Fibroblast of skin of right quadriceps (primary cell): ENCODE measurements at regions not wholly inside any gene's neighbourhood (a gene's known extent, or its start where the extent isn't known, plus 50 kb on each side); places are given as distances from the start of the nearest gene placed in this dataset.

Experiments
- DNase-seq: peaks from one replicate; pipeline ENCODE4 v3.0.0-alpha.2; 2013

- no peak for DNase-seq
Measured at GRCh38 chr3:117536006-117536405, 826.4 kb downstream of the TUSC7 start.

DNA sequence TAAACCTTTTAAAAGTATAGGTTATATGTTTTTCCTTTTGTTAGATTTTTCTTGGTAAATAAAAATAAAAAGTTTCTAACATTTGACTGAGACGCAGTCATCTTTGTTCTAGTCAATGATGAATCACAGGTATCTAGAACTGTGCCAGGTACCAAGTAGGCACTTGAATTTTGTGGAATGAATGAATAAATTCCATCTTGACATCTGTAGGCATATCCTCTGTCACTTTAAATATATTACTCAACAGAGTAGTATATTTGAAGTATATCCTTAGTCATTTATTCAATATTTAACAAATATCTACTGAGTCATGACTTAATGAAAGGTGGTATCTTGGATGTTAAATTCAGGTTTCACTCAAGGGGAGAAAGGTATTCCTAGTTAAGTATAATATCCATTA is 828.4 kb downstream of the TUSC7 start:
- DNase-seq, result no peak

DNA sequence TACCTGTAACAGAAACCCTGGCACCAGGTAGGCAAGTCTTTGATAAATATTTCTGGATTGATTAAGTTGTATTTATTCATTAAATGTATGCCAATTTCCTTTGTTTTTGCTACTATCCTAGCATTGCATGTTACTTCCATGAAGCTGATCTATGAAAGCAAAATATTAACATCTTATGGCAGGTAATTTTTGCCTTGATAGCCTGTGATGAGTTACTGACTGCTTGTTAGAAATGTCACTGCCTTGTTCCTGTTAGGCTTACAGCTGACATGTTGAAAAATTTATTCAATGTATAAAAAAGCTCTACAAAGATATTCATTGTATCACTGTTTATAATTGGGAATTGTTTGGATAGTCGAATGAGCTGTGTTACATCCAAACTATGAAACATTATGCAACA is 830.1 kb downstream of the TUSC7 start:
- no peak for DNase-seq

GRCh38 chr3:117540597-117540996 is 831.0 kb downstream of the TUSC7 start:
- DNase-seq, result peak; percentile 73

DNA sequence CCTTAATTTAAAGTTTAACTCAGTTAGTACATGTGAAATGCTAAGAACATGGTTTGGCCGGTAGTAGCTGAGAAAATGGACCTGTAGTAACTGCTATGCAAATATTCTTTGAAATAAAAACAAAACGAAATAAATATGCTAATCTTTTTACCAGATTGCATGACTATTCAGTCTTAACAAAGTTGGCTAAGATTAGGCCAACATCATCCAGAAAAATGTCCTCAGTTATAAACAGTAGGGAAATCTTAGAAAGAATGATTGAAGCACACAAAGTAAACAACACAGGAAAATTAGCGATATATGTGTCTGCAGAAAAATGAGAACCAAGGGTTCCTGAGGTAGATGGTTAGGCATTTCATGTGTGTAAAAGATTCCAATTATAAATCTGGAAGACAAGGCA is 832.1 kb downstream of the TUSC7 start:
- DNase-seq, result no peak

DNA sequence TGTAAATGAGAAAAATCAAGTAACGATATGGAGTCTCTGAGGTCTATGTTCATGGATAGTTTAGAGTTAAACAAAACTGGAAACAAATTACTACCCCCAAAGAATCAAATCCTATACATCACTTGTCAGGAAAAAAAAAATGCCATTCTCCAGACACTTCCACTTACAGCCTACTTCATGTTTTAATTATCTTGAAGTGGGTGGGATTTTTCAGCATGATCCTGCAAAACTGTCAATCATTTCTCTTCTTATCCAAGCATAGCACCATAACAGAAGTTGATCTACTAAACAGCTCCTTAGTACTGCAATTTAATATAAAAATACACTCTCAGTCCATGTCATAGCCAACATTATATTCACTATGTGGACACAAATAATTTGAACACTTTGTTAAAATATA is 833.9 kb downstream of the TUSC7 start:
- DNase-seq, result no peak

DNA sequence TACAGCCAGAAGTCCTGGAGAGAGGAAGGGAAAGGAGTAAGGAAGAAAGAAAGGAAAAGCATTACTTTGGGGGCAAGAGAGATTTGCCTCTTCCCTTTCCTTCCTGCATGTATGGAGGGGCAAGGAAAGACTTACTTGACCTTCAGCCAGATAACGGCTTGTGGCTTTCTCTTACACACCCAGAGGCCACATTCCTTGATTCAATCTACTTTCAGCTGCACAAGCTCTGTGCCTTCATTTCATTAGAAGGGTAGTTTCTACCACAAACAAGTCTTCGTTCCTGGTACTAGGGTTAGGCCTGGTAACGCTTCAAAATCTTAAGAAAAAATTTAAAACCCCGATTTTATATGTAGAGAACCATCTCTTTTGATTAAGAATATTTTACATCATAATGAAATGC is 835.9 kb downstream of the TUSC7 start:
- DNase-seq, result no peak

- peak; percentile 95 for DNase-seq
Measured at GRCh38 chr3:117547956-117548550, 838.5 kb downstream of the TUSC7 start.

GRCh38 chr3:117548600-117548999 is 839.0 kb downstream of the TUSC7 start:
- peak; percentile 71 for DNase-seq

DNA sequence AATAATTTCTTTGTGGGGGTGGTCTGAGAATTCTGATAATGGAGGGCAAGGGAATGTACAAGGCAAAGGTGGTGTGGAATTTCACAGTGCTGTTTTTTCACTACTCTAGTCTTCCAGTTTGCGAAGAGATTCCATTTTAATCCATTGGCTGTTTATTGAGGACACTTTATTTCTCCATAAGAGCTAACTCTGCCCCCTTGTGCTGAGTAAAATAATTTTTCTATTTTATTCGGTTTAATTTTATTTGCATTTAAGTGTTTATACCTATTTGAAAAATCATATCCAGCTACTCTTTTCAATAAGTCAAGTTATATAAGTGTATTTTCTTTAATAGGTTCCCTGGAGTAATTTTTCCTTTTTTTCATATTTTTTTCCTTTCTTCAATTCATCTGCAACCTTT is 840.1 kb downstream of the TUSC7 start:
- peak; percentile 7 for DNase-seq

GRCh38 chr3:117550766-117551165 is 841.2 kb downstream of the TUSC7 start:
- no peak for DNase-seq

DNA sequence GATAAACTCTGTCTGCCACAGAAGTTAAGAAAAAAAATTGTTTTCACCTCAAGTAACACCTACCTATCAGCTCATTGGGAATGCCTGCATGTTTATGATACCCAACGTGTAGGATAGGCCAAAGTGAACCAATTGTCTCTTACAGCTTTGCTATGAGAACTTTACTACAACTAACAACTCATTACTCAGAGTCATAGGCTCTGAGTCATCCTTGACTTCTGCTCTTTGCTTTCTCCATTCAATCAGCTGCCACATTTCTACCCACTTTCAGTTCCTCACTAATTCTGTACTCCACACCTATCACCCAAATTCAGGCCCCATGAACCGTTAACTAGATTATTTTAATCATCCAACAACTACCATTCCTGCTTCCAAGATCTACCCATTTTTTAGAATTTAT is 843.9 kb downstream of the TUSC7 start:
- DNase-seq, result peak; percentile 37

DNA sequence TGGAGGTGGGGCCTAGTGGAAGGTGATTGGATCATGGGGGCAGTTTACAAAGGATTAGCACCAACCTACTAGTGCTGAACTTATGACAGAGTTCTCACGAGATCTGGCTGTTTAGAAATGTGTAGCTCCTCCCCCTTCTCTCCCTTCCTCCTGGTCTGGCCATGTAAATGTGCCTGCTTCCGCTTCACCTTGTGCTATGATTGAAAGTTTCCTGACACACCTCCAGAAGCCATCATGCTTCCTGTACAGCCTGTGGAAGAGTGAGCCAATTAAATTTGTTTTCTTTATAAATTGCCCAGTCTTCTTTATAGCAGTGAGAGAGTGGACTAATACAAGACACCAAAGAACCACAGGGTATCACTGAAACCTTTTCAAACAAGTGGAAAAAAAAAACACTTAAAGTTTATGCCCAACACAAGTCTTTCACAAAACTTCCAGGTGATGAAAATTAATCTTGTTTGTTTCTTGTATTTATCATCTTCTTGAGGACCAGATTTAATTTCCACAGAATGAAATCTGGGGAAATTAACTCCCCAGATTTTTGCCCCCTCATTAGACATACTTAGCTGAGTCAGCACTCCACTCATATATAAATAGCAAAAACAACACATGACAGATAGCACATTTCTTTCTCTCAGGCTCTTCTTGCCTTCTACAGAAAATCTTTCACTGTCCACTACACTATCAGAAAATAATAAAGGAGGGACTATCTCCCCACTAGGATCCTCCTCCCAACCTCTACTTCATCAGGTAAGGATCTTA is 847.2 kb downstream of the TUSC7 start:
- no peak for DNase-seq

DNA sequence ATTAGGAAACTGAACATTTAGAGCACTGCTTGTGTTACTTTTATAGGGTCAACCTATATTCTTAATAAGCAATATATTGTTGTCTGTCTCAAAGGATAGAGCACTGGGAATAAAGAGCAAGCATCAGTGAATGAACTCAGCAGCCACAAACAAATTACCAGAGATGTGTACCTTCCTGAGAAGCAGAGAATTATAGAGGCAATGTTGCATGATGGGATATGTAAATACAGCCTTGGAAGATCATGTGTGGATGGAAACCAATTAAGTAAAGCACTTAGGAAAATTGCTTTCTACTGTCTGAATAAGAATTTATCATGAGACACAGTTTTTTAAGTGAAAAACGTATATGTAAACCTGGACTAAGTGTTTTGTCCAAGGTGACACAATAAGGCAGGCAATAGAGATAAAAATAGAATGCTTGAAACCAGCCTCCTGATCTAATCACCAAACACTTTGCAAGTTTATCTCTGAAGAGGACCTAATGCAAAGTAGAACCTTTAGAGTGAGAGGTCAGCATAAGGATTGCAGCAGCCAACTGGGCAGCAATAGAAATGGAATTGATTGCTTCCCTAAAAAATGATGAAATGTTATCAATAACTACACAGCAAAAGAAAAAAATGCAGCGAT is 848.0 kb downstream of the TUSC7 start:
- DNase-seq, result no peak

GRCh38 chr3:117558681-117559080 is 849.1 kb downstream of the TUSC7 start:
- no peak for DNase-seq

DNA sequence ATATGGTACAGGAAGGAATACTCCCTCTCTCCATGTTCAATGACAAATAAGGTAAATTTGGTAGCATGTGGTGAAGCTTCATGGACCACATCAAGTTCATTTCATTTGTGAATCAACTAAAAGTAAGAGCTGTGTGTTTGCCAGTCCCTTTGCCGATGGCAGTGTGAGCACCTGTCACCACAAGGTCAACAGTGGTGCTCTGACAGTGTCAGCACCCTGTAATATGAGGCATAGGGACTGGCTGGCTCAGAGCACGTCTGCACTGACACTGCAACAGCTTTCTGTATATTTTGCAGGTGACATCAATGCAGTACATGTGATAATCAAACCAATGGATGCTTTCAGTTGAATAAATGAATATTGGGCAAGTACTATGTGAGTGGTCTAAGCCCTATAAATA is 852.4 kb downstream of the TUSC7 start:
- no peak for DNase-seq

- DNase-seq, result no peak
Measured at GRCh38 chr3:117563063-117563462, 853.5 kb downstream of the TUSC7 start.

DNA sequence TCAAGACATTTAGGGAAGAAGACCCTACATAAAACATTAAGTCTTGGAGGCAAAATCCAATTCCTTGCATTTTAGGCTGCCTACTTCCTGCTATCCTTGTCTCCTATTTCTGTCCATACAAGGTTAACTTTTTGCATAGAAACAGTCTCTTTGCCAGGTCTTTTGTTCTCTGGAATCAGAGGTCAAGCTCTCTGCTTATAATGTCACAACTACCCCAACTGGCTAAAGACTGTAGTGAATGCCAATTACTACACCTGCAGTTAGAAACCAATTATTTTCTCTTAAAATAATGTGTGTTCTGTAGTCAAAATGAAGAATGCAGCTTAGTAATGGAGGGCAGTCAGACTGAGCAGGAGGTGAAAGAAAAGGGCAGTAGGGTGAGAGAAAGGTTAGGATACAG is 856.2 kb downstream of the TUSC7 start:
- no peak for DNase-seq

DNA sequence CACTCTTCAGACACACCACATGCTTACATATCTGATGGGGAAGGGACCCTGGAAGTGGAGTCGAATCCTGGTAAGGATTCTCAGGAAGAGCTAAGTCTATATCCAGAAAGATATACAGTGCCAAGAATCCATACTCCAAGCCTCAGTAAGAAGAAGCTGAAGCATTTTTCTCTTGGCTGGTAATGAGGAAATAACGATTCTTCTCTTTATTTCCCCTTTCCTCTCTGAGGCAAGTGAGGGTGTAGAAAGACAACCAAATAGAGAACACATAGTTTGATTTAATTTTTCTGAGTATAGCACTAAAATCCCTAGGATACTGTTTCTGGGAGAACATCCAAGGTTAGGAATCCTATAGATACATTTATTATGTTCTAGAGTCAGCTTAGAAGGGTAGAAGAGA is 857.3 kb downstream of the TUSC7 start:
- DNase-seq, result no peak

DNA sequence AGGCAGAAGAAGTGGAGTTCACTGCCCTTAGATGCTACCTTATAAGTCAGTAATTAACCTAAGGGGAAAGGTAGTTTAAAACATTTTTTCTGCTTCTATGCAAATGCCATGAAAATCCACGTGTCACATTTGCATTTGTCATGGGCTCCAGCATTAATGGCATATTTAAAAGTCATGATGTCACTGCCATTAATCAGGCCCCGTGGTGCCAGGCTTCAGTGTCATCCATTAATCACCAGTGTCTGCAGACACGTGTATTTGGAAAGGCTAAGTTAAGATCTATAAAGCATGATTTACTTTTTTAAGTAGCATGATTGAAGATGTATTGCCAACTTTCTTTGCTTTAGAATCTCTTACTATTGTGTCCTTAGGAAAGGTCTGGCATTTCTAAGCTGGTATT is 857.8 kb downstream of the TUSC7 start:
- no peak for DNase-seq

- DNase-seq, result no peak
Measured at GRCh38 chr3:117567906-117568305, 858.3 kb downstream of the TUSC7 start.

DNA sequence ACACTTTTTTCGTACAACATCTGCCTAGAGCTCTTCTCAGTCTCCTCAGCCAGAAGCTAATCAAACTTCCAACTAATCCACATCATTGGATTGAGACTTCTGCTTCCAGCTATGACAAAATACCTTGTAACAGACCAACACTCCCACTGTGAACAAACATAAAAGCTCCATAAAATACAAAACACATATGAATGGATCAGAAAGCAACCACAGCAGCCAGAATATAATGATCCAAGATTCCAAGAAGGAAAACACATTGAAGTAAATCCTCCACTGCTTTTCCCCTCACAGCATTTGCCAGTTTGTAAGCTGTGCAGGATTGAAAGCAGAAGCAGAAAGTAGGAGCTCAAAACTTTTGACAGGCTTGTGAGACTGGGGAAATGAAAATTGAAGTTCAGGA is 863.2 kb downstream of the TUSC7 start:
- DNase-seq, result no peak

GRCh38 chr3:117580806-117581205 is 871.2 kb downstream of the TUSC7 start:
- no peak for DNase-seq

GRCh38 chr3:117586161-117586560 is 876.6 kb downstream of the TUSC7 start:
- DNase-seq, result no peak

DNA sequence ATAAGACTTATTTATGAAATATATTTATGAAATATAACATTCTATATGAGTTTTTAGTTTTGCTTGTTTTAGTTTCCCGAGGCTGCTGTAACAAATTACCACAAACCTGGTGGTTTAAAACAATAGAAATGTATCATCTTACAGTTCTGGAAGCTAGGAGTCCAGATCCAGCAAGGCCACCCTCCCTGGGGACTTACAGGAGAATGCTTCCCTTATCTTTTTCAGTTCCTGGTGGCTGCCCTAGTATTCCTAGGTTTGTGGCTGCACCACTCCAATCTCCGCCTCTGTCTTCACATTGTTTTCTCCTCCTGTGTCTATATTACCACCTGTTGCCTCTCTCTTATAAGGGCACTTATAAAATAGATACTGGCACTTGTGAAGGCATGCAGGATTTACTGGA is 877.8 kb downstream of the TUSC7 start:
- DNase-seq, result no peak
